Left lung (tissue), 4 donors: ENCODE measurements at regions not wholly inside any gene's neighbourhood (a gene's known extent, or its start where the extent isn't known, plus 50 kb on each side); places are given as distances from the start of the nearest gene placed in this dataset.

Experiments
- ATAC-seq: fragments of 200-7000 bp; cut with Tn5 transposase; one replicate; pipeline ENCODE4 v1.9.1; 2020; ENCODE audit warnings: moderate library complexity
- DNase-seq, 4 donors: peaks; one replicate each; pipeline ENCODE4 v3.0.0-alpha.2; 2013 to 2020
- H3K27ac ChIP-seq, 2 donors: fragments of 200-600 bp; sonication (generic) in 1 of 2; one replicate each; pipeline versions ENCODE4 v1.5.0 to v1.8.0; 2020 to 2021
- H3K27me3 ChIP-seq, 2 donors: fragments of 200-600 bp; sonication (generic) in 1 of 2; one replicate each; pipeline versions ENCODE4 v1.5.0 to v1.8.0; 2020 to 2021
- H3K36me3 ChIP-seq, 2 donors: fragments of 200-600 bp; sonication (generic) in 1 of 2; one replicate each; pipeline versions ENCODE4 v1.5.0 to v1.8.0; 2020 to 2021
- H3K4me1 ChIP-seq, 2 donors: fragments of 200-600 bp; one replicate each; pipeline ENCODE4 v1.8.0; 2021
- H3K4me3 ChIP-seq, 2 donors: fragments of 200-600 bp; sonication (generic) in 1 of 2; one replicate each; pipeline versions ENCODE4 v1.5.0 to v1.8.0; 2020 to 2021; ENCODE audit warnings: mild to moderate bottlenecking in 1 of 2
- H3K9me3 ChIP-seq, 2 donors: fragments of 200-600 bp; sonication (generic) in 1 of 2; one replicate each; pipeline versions ENCODE4 v1.5.0 to v1.8.0; 2020 to 2021
- intact Hi-C, 2 donors: fragments of 100-400 bp; cut with DNase I; formaldehyde crosslinking; loops; one replicate each; pipeline versions ENCODE4 v1.11.2 to v1.14.2; 2022
- TF ChIP-seq, protein P1 (sequence below), 2 donors: fragments of 200-600 bp; sonication (generic) in 1 of 2; IDR thresholded peaks; one replicate each; pipeline versions ENCODE4 v1.5.0 to v1.8.0; 2021; ENCODE audit warnings: antibody characterized with exemption in 2 of 2
- donor health status: DM: no; HTN: yes; CAD: no.
- donor health status: DM: no; HTN: no; CAD: no.

GRCh38 chr11:129277198-129277843 lies 85.2 kb upstream of the ARHGAP32 start:
- Histone ChIP-seq H3K4me3 (peak overlapping the region in 1 of 2 donors; percentile 51), H3K27ac (no peak overlapping the region), H3K4me1 (peaks cover 9 to 37% of the 10 kb centered on the region in 2 donors), H3K9me3 (no peaks in the 10 kb centered on the region), H3K36me3 (no peaks in the 10 kb centered on the region), H3K27me3 (peaks cover 0 to 18% of the 10 kb centered on the region in 2 donors)
- ATAC-seq (no peak), DNase-seq (no peak)
- intact Hi-C loops, result no loop called here
- TF ChIP-seq, protein P1, sequence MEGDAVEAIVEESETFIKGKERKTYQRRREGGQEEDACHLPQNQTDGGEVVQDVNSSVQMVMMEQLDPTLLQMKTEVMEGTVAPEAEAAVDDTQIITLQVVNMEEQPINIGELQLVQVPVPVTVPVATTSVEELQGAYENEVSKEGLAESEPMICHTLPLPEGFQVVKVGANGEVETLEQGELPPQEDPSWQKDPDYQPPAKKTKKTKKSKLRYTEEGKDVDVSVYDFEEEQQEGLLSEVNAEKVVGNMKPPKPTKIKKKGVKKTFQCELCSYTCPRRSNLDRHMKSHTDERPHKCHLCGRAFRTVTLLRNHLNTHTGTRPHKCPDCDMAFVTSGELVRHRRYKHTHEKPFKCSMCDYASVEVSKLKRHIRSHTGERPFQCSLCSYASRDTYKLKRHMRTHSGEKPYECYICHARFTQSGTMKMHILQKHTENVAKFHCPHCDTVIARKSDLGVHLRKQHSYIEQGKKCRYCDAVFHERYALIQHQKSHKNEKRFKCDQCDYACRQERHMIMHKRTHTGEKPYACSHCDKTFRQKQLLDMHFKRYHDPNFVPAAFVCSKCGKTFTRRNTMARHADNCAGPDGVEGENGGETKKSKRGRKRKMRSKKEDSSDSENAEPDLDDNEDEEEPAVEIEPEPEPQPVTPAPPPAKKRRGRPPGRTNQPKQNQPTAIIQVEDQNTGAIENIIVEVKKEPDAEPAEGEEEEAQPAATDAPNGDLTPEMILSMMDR (IDR thresholded peaks at IDR 0.05), result no peak

DNA sequence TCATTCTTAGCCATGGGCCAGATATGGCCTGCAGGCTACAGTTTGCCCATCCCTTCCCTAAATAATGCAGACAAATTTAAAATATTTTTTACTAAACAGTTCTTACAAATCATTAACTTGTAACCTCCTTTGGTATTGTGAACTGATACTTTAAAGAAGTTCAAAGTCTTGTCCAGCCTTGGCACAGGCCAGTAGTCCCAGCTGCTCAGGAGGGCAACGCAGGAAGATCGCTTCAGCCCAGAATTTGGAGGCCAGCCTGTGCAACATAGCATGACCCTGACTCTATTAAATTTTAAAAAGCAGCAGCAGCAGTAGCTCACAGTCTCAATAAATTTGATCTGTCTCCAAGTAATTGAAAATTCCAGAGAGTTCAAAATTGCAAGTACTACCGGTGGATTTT lies 83.7 kb upstream of the ARHGAP32 start:
- intact Hi-C loops, result no loop called here

GRCh38 chr11:129273944-129274711 lies 82.0 kb upstream of the ARHGAP32 start:
- Histone ChIP-seq H3K27me3 (peaks cover 0 to 8% of the 10 kb centered on the region in 2 donors), H3K9me3 (no peaks in the 10 kb centered on the region), H3K27ac (no peak overlapping the region), H3K4me3 (no peak overlapping the region), H3K4me1 (peaks cover 6 to 28% of the 10 kb centered on the region in 2 donors), H3K36me3 (no peaks in the 10 kb centered on the region)
- DNase-seq (no peak), ATAC-seq (no peak)
- TF ChIP-seq, protein P1 (IDR thresholded peaks at IDR 0.05), result no peak
- intact Hi-C loops, result no loop called here

More for the DNA sequence above, 83.7 kb upstream of the ARHGAP32 start:
- peaks cover 9 to 37% of the 10 kb centered on the region in 2 donors for H3K4me1 ChIP-seq
- no peak overlapping the region for H3K27ac ChIP-seq
- TF ChIP-seq, protein P1 (IDR thresholded peaks at IDR 0.05), result no peak
- no peaks in the 10 kb centered on the region for H3K9me3 ChIP-seq
- no peaks in the 10 kb centered on the region for H3K36me3 ChIP-seq
- H3K27me3 ChIP-seq, result peaks cover 0 to 18% of the 10 kb centered on the region in 2 donors
- H3K4me3 ChIP-seq, result no peak overlapping the region
- no peak for ATAC-seq
- no peak for DNase-seq

- H3K4me1 ChIP-seq, result peaks cover 6 to 26% of the 10 kb centered on the region in 2 donors
- intact Hi-C loops, result no loop called here
Measured at GRCh38 chr11:129273322-129273721, 81.2 kb upstream of the ARHGAP32 start.

DNA sequence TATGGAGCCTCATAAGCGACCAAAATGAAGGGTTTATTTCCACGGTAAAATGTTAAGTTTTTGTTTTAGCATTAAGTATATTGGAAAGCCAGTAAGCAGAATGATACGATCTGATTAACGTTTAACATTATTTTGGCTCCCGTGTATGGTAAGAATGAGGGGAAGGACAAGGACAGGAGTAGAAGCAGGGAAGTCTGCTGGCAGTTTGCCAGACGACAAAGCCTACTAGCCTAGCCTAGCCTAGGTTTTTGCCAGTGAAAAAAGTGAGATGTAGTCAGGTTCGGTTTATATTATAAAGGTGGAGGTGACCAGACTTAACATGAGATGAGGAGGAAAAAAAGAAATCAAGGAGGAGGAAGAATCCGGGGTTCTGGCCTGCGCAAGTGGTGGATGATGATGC lies 78.9 kb upstream of the ARHGAP32 start:
- ATAC-seq, result no peak
- intact Hi-C loops, result no loop called here
- no peak overlapping the region for H3K27ac ChIP-seq
- TF ChIP-seq, protein P1 (IDR thresholded peaks at IDR 0.05), result no peak
- H3K36me3 ChIP-seq, result no peaks in the 10 kb centered on the region
- no peak for DNase-seq
- no peak overlapping the region for H3K4me3 ChIP-seq
- H3K27me3 ChIP-seq, result no peaks in the 10 kb centered on the region
- H3K9me3 ChIP-seq, result no peaks in the 10 kb centered on the region
- H3K4me1 ChIP-seq, result peaks cover 2 to 10% of the 10 kb centered on the region in 2 donors

More at GRCh38 chr11:129273322-129273721, 81.2 kb upstream of the ARHGAP32 start:
- H3K36me3 ChIP-seq, result no peaks in the 10 kb centered on the region
- no peaks in the 10 kb centered on the region for H3K9me3 ChIP-seq
- TF ChIP-seq, protein P1 (IDR thresholded peaks at IDR 0.05), result no peak
- no peak for DNase-seq
- H3K27ac ChIP-seq, result no peak overlapping the region
- no peak overlapping the region for H3K4me3 ChIP-seq
- peaks cover 0 to 3% of the 10 kb centered on the region in 2 donors for H3K27me3 ChIP-seq
- no peak for ATAC-seq
